IPS-20b (cell line): ENCODE measurements at regions not wholly inside any gene's neighbourhood (a gene's known extent, or its start where the extent isn't known, plus 50 kb on each side); places are given as distances from the start of the nearest gene placed in this dataset.

Experiments
- H3K27ac ChIP-seq: one replicate; pipeline ENCODE4 v1.5.1; 2013; ENCODE audit warnings: low read length
- H3K27me3 ChIP-seq: 2 replicates; pipeline ENCODE4 v1.6.1; 2013; ENCODE audit warnings: mild to moderate bottlenecking, low read length, inconsistent platforms; ENCODE audit not compliant: insufficient read depth
- H3K36me3 ChIP-seq: 2 replicates; pipeline ENCODE4 v1.6.1; 2013; ENCODE audit warnings: low read depth, mild to moderate bottlenecking, inconsistent platforms, low read length, moderate library complexity; ENCODE audit not compliant: insufficient read depth
- H3K4me1 ChIP-seq: 2 replicates; pipeline ENCODE4 v1.6.1; 2013; ENCODE audit warnings: mild to moderate bottlenecking, control low read depth, inconsistent platforms, low read length, moderate library complexity; ENCODE audit not compliant: insufficient read depth
- H3K4me3 ChIP-seq: 2 replicates; pipeline ENCODE4 v1.5.1; 2013; ENCODE audit warnings: mild to moderate bottlenecking, low read length, inconsistent platforms
- H3K9ac ChIP-seq: 2 replicates; pipeline ENCODE4 v1.6.1; 2013; ENCODE audit warnings: low read depth, mild to moderate bottlenecking, inconsistent platforms, low read length, moderate library complexity
- H3K9me3 ChIP-seq: 2 replicates; pipeline ENCODE4 v1.6.1; 2013; ENCODE audit warnings: mild to moderate bottlenecking, low read depth, low read length, inconsistent platforms; ENCODE audit not compliant: insufficient read depth

- Histone ChIP-seq H3K4me1 (no peaks in the 10 kb centered on the region), H3K9me3 (no peaks in the 10 kb centered on the region), H3K27me3 (no peaks in the 10 kb centered on the region), H3K9ac (no peak overlapping the region), H3K36me3 (no peaks in the 10 kb centered on the region), H3K4me3 (no peak overlapping the region), H3K27ac (no peak overlapping the region)
Observed at GRCh38 chr9:26205261-26205660, 527.0 kb upstream of the TUSC1 start.

- Histone ChIP-seq H3K9me3 (no peaks in the 10 kb centered on the region), H3K4me1 (no peaks in the 10 kb centered on the region), H3K4me3 (no peak overlapping the region), H3K36me3 (no peaks in the 10 kb centered on the region), H3K9ac (no peak overlapping the region), H3K27me3 (no peaks in the 10 kb centered on the region), H3K27ac (no peak overlapping the region)
Observed at GRCh38 chr9:26193237-26193636, 515.0 kb upstream of the TUSC1 start.

GRCh38 chr9:26191711-26192110, 513.5 kb upstream of the TUSC1 start:
- Histone ChIP-seq H3K4me3 (no peak overlapping the region), H3K9ac (no peak overlapping the region), H3K27ac (no peak overlapping the region), H3K36me3 (no peaks in the 10 kb centered on the region), H3K27me3 (no peaks in the 10 kb centered on the region), H3K9me3 (no peaks in the 10 kb centered on the region), H3K4me1 (no peaks in the 10 kb centered on the region)

- Histone ChIP-seq H3K9me3 (no peaks in the 10 kb centered on the region), H3K36me3 (no peaks in the 10 kb centered on the region), H3K4me3 (no peak overlapping the region), H3K4me1 (no peaks in the 10 kb centered on the region), H3K9ac (no peak overlapping the region), H3K27me3 (no peaks in the 10 kb centered on the region), H3K27ac (no peak overlapping the region)
Observed at GRCh38 chr9:26181836-26182235, 503.6 kb upstream of the TUSC1 start.

GRCh38 chr9:26176628-26177027, 498.4 kb upstream of the TUSC1 start:
- no peak overlapping the region for H3K9ac ChIP-seq
- H3K4me3 ChIP-seq, result no peak overlapping the region
- H3K9me3 ChIP-seq, result no peaks in the 10 kb centered on the region
- H3K4me1 ChIP-seq, result no peaks in the 10 kb centered on the region; the same call in 1 of the 2 replicates
- no peaks in the 10 kb centered on the region for H3K27me3 ChIP-seq
- no peak overlapping the region for H3K27ac ChIP-seq
- H3K36me3 ChIP-seq, result no peaks in the 10 kb centered on the region

GRCh38 chr9:26175264-26175663, 497.0 kb upstream of the TUSC1 start:
- H3K36me3 ChIP-seq, result no peaks in the 10 kb centered on the region
- no peak overlapping the region for H3K27ac ChIP-seq
- H3K27me3 ChIP-seq, result no peaks in the 10 kb centered on the region
- H3K4me1 ChIP-seq, result no peaks in the 10 kb centered on the region; the same call in 1 of the 2 replicates
- H3K4me3 ChIP-seq, result no peak overlapping the region
- no peak overlapping the region for H3K9ac ChIP-seq
- H3K9me3 ChIP-seq, result no peaks in the 10 kb centered on the region

GRCh38 chr9:26172301-26172700, 494.1 kb upstream of the TUSC1 start:
- no peak overlapping the region for H3K9ac ChIP-seq
- H3K4me3 ChIP-seq, result no peak overlapping the region
- no peaks in the 10 kb centered on the region for H3K9me3 ChIP-seq
- H3K27me3 ChIP-seq, result no peaks in the 10 kb centered on the region
- H3K4me1 ChIP-seq, result peaks cover 4% of the 10 kb centered on the region; the same call in 1 of the 2 replicates
- no peak overlapping the region for H3K27ac ChIP-seq
- no peaks in the 10 kb centered on the region for H3K36me3 ChIP-seq

- H3K27me3 ChIP-seq, result no peaks in the 10 kb centered on the region
- peaks cover 4% of the 10 kb centered on the region; the same call in 1 of the 2 replicates for H3K4me1 ChIP-seq
- H3K9ac ChIP-seq, result no peak overlapping the region
- H3K9me3 ChIP-seq, result no peaks in the 10 kb centered on the region
- no peaks in the 10 kb centered on the region for H3K36me3 ChIP-seq
- H3K27ac ChIP-seq, result no peak overlapping the region
- no peak overlapping the region for H3K4me3 ChIP-seq
Observed at GRCh38 chr9:26171691-26172090, 493.4 kb upstream of the TUSC1 start.

- Histone ChIP-seq H3K36me3 (no peaks in the 10 kb centered on the region), H3K9ac (no peak overlapping the region), H3K27ac (no peak overlapping the region), H3K4me3 (no peak overlapping the region), H3K27me3 (no peaks in the 10 kb centered on the region), H3K9me3 (no peaks in the 10 kb centered on the region), H3K4me1 (peaks cover 4% of the 10 kb centered on the region; the same call in 1 of the 2 replicates)
Observed at GRCh38 chr9:26170190-26170589, 491.9 kb upstream of the TUSC1 start.

- H3K9me3 ChIP-seq, result no peaks in the 10 kb centered on the region
- no peak overlapping the region for H3K4me3 ChIP-seq
- H3K4me1 ChIP-seq, result peaks cover 4% of the 10 kb centered on the region; the same call in 1 of the 2 replicates
- no peaks in the 10 kb centered on the region for H3K27me3 ChIP-seq
- H3K9ac ChIP-seq, result no peak overlapping the region
- H3K36me3 ChIP-seq, result no peaks in the 10 kb centered on the region
- no peak overlapping the region for H3K27ac ChIP-seq
Observed at GRCh38 chr9:26169708-26170107, 491.5 kb upstream of the TUSC1 start.

- Histone ChIP-seq H3K36me3 (no peaks in the 10 kb centered on the region), H3K4me3 (no peak overlapping the region), H3K9me3 (no peaks in the 10 kb centered on the region), H3K27me3 (no peaks in the 10 kb centered on the region), H3K27ac (no peak overlapping the region), H3K9ac (no peak overlapping the region), H3K4me1 (peaks cover 4% of the 10 kb centered on the region; the same call in 1 of the 2 replicates)
Observed at GRCh38 chr9:26166537-26166936, 488.3 kb upstream of the TUSC1 start.

- Histone ChIP-seq H3K9ac (no peak overlapping the region), H3K27me3 (no peaks in the 10 kb centered on the region), H3K9me3 (no peaks in the 10 kb centered on the region), H3K27ac (no peak overlapping the region), H3K36me3 (no peaks in the 10 kb centered on the region), H3K4me3 (no peak overlapping the region), H3K4me1 (peaks cover 4% of the 10 kb centered on the region; the same call in 1 of the 2 replicates)
Observed at GRCh38 chr9:26165426-26165825, 487.2 kb upstream of the TUSC1 start.

GRCh38 chr9:26163931-26164330, 485.7 kb upstream of the TUSC1 start:
- H3K27me3 ChIP-seq, result no peaks in the 10 kb centered on the region
- H3K9me3 ChIP-seq, result no peaks in the 10 kb centered on the region
- H3K9ac ChIP-seq, result no peak overlapping the region
- no peaks in the 10 kb centered on the region for H3K4me1 ChIP-seq
- no peak overlapping the region for H3K4me3 ChIP-seq
- H3K27ac ChIP-seq, result no peak overlapping the region
- no peaks in the 10 kb centered on the region for H3K36me3 ChIP-seq
